GM12878 (cell line): ENCODE measurements at regions not wholly inside any gene's neighbourhood (a gene's known extent, or its start where the extent isn't known, plus 50 kb on each side); places are given as distances from the start of the nearest gene placed in this dataset.

Experiments
- ATAC-seq: fragments of 200-7000 bp; cut with Tn5 transposase; 3 replicates; pipeline ENCODE4 v1.9.1; 2020; ENCODE audit warnings: mild to moderate bottlenecking, moderate library complexity
- BruUV-seq: library from RNA; stranded (reverse); fragments of 400-500 nt; replicated peaks from 2 replicates; lab custom pipeline; 2021; lab: Mats Ljungman, UMichigan
- CTCF ChIA-PET: fragments of 300-600 bp; sonication (Branson Sonifier 250); formaldehyde crosslinking; extraction: SDS; loops from one replicate; lab custom pipeline; 2021; ENCODE audit warnings: inconsistent platforms; lab: Yijun Ruan, JAX
- POLR2A ChIA-PET: fragments of 350-600 bp; formaldehyde crosslinking; extraction: SDS; loops from one replicate; lab custom pipeline; 2021; ENCODE audit warnings: inconsistent platforms; lab: Charles Lee
- RAD21 ChIA-PET: fragments of 300-600 bp; sonication (Branson Sonifier 250); formaldehyde crosslinking; loops from one replicate; lab custom pipeline; 2023; ENCODE audit warnings: antibody characterized with exemption; ENCODE audit not compliant: unreplicated experiment; lab: Charles Lee
- SMC1A ChIA-PET: fragments of 300-600 bp; sonication (Branson Sonifier 250); formaldehyde crosslinking; loops from one replicate; lab custom pipeline; 2023; ENCODE audit not compliant: unreplicated experiment, uncharacterized antibody; lab: Charles Lee
- DNase-seq: peaks from one replicate; pipeline ENCODE4 v3.0.0-alpha.2; 2011; ENCODE audit warnings: low read depth, low spot score
- FAIRE-seq: peaks from 3 replicates; lab custom pipeline; 2011; peaks lifted over from hg19 to GRCh38; lab: Jason Lieb, UNC
- H2AFZ ChIP-seq: 2 replicates; pipeline ENCODE4 v1.6.0; 2011; ENCODE audit warnings: low read depth, low read length, control low read depth; ENCODE audit not compliant: control insufficient read depth
- H3K27ac ChIP-seq: 2 replicates; pipeline ENCODE4 v1.5.1; 2011; ENCODE audit warnings: control low read depth; ENCODE audit not compliant: control insufficient read depth, insufficient read depth
- H3K27me3 ChIP-seq, 2 experiments: replicated peaks in 1 of 2; 2 replicates each; pipeline versions ENCODE4 v1.6.0 to v1.6.1; 2011; ENCODE audit warnings: low read length in 1 of 2; ENCODE audit not compliant: control insufficient read depth in 2 of 2, insufficient read depth in 2 of 2
- H3K36me3 ChIP-seq, 2 experiments: 2 replicates each; pipeline ENCODE4 v1.5.1; 2011; ENCODE audit warnings: low read length in 1 of 2; ENCODE audit not compliant: control insufficient read depth in 2 of 2, insufficient read depth in 2 of 2
- H3K4me1 ChIP-seq: 2 replicates; pipeline ENCODE4 v1.6.1; 2011; ENCODE audit warnings: mild to moderate bottlenecking, low read length, moderate library complexity, mixed read lengths; ENCODE audit not compliant: control insufficient read depth, insufficient read depth
- H3K4me2 ChIP-seq: 2 replicates; pipeline ENCODE4 v1.6.0; 2011; ENCODE audit warnings: control low read depth; ENCODE audit not compliant: control insufficient read depth, insufficient read depth
- H3K4me3 ChIP-seq: fragments of 200-600 bp; sonication (generic); 2 replicates; pipeline ENCODE4 v1.5.1; 2016
- H3K79me2 ChIP-seq: 2 replicates; pipeline ENCODE4 v1.6.0; 2011; ENCODE audit warnings: low read length; ENCODE audit not compliant: control insufficient read depth, insufficient read depth
- H3K9ac ChIP-seq: 2 replicates; pipeline ENCODE4 v1.8.0; 2011; ENCODE audit warnings: low read length, control low read depth, mixed read lengths; ENCODE audit not compliant: control insufficient read depth, insufficient read depth
- H3K9me3 ChIP-seq: replicated peaks from 3 replicates; pipeline ENCODE4 v1.5.1; 2011; ENCODE audit warnings: mild to moderate bottlenecking, low read length; ENCODE audit not compliant: control insufficient read depth, insufficient read depth
- H4K20me1 ChIP-seq: 2 replicates; pipeline ENCODE4 v1.6.0; 2011; ENCODE audit not compliant: control insufficient read depth, insufficient read depth
- CBX5 ChIP-seq: sonication (generic); IDR thresholded peaks from 2 replicates; pipeline ENCODE4 v1.6.1; 2016; ENCODE audit warnings: low read depth, moderate library complexity, mild to moderate bottlenecking, inconsistent platforms
- E2F8 ChIP-seq: fragments of 450-650 bp; IDR thresholded peaks from 2 replicates; pipeline ENCODE4 v1.6.1; 2018; ENCODE audit warnings: mild to moderate bottlenecking, low read depth, moderate library complexity; ENCODE audit not compliant: partially characterized antibody
- EGR1 ChIP-seq, 2 experiments: IDR thresholded peaks; 1 replicate in 1 of 2; 2 replicates in 1 of 2; pipeline ENCODE4 v1.6.1; 2011 to 2012; ENCODE audit warnings: low read depth in 2 of 2, low read length in 2 of 2, borderline replicate concordance in 1 of 2, mild to moderate bottlenecking in 1 of 2, moderate library complexity in 1 of 2
- EZH2 ChIP-seq: IDR thresholded peaks from 2 replicates; pipeline ENCODE4 v1.6.1; 2012; ENCODE audit warnings: low read depth, mild to moderate bottlenecking, control low read depth, inconsistent platforms, low read length, borderline replicate concordance; ENCODE audit not compliant: control insufficient read depth
- MAX ChIP-seq: IDR thresholded peaks from 2 replicates; pipeline ENCODE4 v1.6.1; 2012; ENCODE audit warnings: low read depth, low read length, improper control_type of control experiment
- MYB ChIP-seq: fragments of 150-350 bp; IDR thresholded peaks from 2 replicates; pipeline ENCODE4 v1.6.1; 2014; ENCODE audit warnings: mild to moderate bottlenecking, low read depth, low read length, borderline replicate concordance
- NFIC ChIP-seq: IDR thresholded peaks from 2 replicates; pipeline ENCODE4 v1.6.1; 2012; ENCODE audit warnings: low read depth, mild to moderate bottlenecking, inconsistent platforms, low read length, moderate library complexity
- NFYB ChIP-seq: IDR thresholded peaks from 2 replicates; pipeline ENCODE4 v1.6.1; 2011; ENCODE audit warnings: low read depth, mild to moderate bottlenecking, low read length, improper control_type of control experiment, moderate library complexity; ENCODE audit not compliant: insufficient read depth
- NR2C2 ChIP-seq: IDR thresholded peaks from 2 replicates; pipeline ENCODE4 v1.6.1; 2011; ENCODE audit warnings: borderline replicate concordance, low read depth; ENCODE audit not compliant: control insufficient read depth, insufficient read length
- REST ChIP-seq: IDR thresholded peaks from 2 replicates; pipeline ENCODE4 v1.6.1; 2012; ENCODE audit warnings: mild to moderate bottlenecking, low read depth, low read length
- STAT1 ChIP-seq: fragments of 450-650 bp; conservative IDR thresholded peaks from 2 replicates; pipeline ENCODE4 v1.6.1; 2014; ENCODE audit warnings: antibody characterized with exemption, mild to moderate bottlenecking
- ZNF384 ChIP-seq: IDR thresholded peaks from 2 replicates; pipeline ENCODE4 v1.6.1; 2012; ENCODE audit warnings: low read depth, mild to moderate bottlenecking, low read length, improper control_type of control experiment, borderline replicate concordance
- in situ Hi-C: fragments of 300-500 bp; cut with MboI; formaldehyde crosslinking; loops from 9 replicates; pipeline ENCODE4 v1.14.3; 2018; ENCODE audit warnings: mixed read lengths
- intact Hi-C: fragments of 100-400 bp; cut with micrococcal nuclease; formaldehyde crosslinking; loops from one replicate; pipeline ENCODE4 v1.14.2; 2022; ENCODE audit not compliant: unreplicated experiment

GRCh38 chr13:48901781-48902180 lies 73.9 kb upstream of the FNDC3A start:
- intact Hi-C loops, result no loop called here
- Histone ChIP-seq H3K4me2 (no peak overlapping the region), H3K4me3 (no peak overlapping the region), H3K27ac (no peak overlapping the region), H3K79me2 (no peaks in the 10 kb centered on the region), H2AFZ (no peak overlapping the region), H3K9me3 (no peaks in the 10 kb centered on the region; the same call in 2 of the 3 replicates), H3K4me1 (no peaks in the 10 kb centered on the region), H3K27me3 (peaks cover 1 to 11% of the 10 kb centered on the region in 2 experiments; a peak in 2 of 4 replicates), H3K9ac (no peak overlapping the region), H4K20me1 (no peaks in the 10 kb centered on the region), H3K36me3 (no peaks in the 10 kb centered on the region)
- DNase-seq (no peak), ATAC-seq (no peak), FAIRE-seq (no peak)
- ChIA-PET RAD21 (no interaction called here), SMC1A (no interaction called here), POLR2A (no interaction called here), CTCF (no interaction called here)
- no peak for TF ChIP-seq EZH2
- no peak for TF ChIP-seq CBX5
- no peak for TF ChIP-seq ZNF384
- no peak for TF ChIP-seq MYB
- no peak for TF ChIP-seq EGR1 (IDR thresholded peaks at IDR 0.05; ENCODE audit: borderline replicate concordance in 1 of 2, low read depth in 2 of 2, low read length in 2 of 2)
- no peak for TF ChIP-seq STAT1
- no peak for TF ChIP-seq NR2C2
- no peak for TF ChIP-seq NFIC
- TF ChIP-seq REST, result no peak
- no peak for TF ChIP-seq NFYB
- no peak for TF ChIP-seq E2F8
- TF ChIP-seq MAX, result no peak
- no TSS peak for BruUV-seq
- in situ Hi-C loops, result no loop called here
